SK-N-SH treated with all-trans-retinoic acid at 6 μM for 48 hours (cell line): ENCODE measurements at regions not wholly inside any gene's neighbourhood (a gene's known extent, or its start where the extent isn't known, plus 50 kb on each side); places are given as distances from the start of the nearest gene placed in this dataset.
"Not testable (repeated sequence)": the region's sequence is repeated elsewhere in the genome, so short reads cannot be mapped to it uniquely, and the experiment has no call there.

Experiments used
- ATAC-seq: fragments of 200-7000 bp; cut with Tn5 transposase; 3 replicates; pipeline ENCODE4 v1.9.1; 2020; ENCODE audit warnings: mild to moderate bottlenecking, moderate library complexity
- ARNTL ChIP-seq: fragments of 450-650 bp; formaldehyde crosslinking; IDR thresholded peaks from 2 replicates; pipeline ENCODE4 v1.5.0; 2020; ENCODE audit warnings: low read depth, mild to moderate bottlenecking, moderate library complexity, borderline replicate concordance
- BACH2 ChIP-seq: fragments of 250-450 bp; sonication (Bioruptor Pico); IDR thresholded peaks from 2 replicates; pipeline ENCODE4 v1.9.0; 2021; ENCODE audit warnings: mild to moderate bottlenecking, borderline replicate concordance
- CREB5 ChIP-seq: fragments of 250-450 bp; sonication (Bioruptor Pico); IDR thresholded peaks from 2 replicates; pipeline ENCODE4 v1.5.1; 2020; ENCODE audit warnings: low read depth, mild to moderate bottlenecking, moderate library complexity
- CSDC2 ChIP-seq: fragments of 250-450 bp; sonication (Bioruptor Pico); IDR thresholded peaks from 2 replicates; pipeline ENCODE4 v1.5.0; 2020; ENCODE audit warnings: mild to moderate bottlenecking, moderate library complexity
- CSRNP3 ChIP-seq: fragments of 250-450 bp; sonication (Bioruptor Pico); IDR thresholded peaks from 2 replicates; pipeline ENCODE4 v1.5.1; 2021; ENCODE audit warnings: mild to moderate bottlenecking, moderate library complexity
- GLIS3 ChIP-seq: fragments of 250-450 bp; sonication (Bioruptor Pico); IDR thresholded peaks from 2 replicates; pipeline ENCODE4 v1.5.0; 2020; ENCODE audit warnings: mild to moderate bottlenecking, moderate library complexity
- ISL1 ChIP-seq: fragments of 250-450 bp; sonication (Bioruptor Pico); IDR thresholded peaks from 2 replicates; pipeline ENCODE4 v2.1.2; 2022; ENCODE audit warnings: mild to moderate bottlenecking, moderate library complexity
- OSR1 ChIP-seq: fragments of 250-450 bp; sonication (Bioruptor Pico); IDR thresholded peaks from 2 replicates; pipeline ENCODE4 v1.8.0; 2022; ENCODE audit warnings: moderate library complexity, mild to moderate bottlenecking, inconsistent platforms
- PPARA ChIP-seq: fragments of 250-450 bp; sonication (Bioruptor Pico); IDR thresholded peaks from 2 replicates; pipeline ENCODE4 v1.5.0; 2020; ENCODE audit warnings: mild to moderate bottlenecking, borderline replicate concordance
- ZC3H10 ChIP-seq: fragments of 250-450 bp; sonication (Bioruptor Pico); IDR thresholded peaks from 2 replicates; pipeline ENCODE4 v1.5.1; 2021; ENCODE audit warnings: mild to moderate bottlenecking, moderate library complexity
- ZFP3 ChIP-seq: fragments of 250-450 bp; sonication (Bioruptor Pico); IDR thresholded peaks from 2 replicates; pipeline ENCODE4 v1.5.0; 2020; ENCODE audit warnings: mild to moderate bottlenecking, moderate library complexity
- ZFP30 ChIP-seq: fragments of 450-650 bp; formaldehyde crosslinking; IDR thresholded peaks from 2 replicates; pipeline ENCODE4 v1.5.0; 2022; ENCODE audit warnings: mild to moderate bottlenecking, moderate library complexity
- ZNF565 ChIP-seq: fragments of 450-650 bp; formaldehyde crosslinking; conservative IDR thresholded peaks from 2 replicates; pipeline ENCODE4 v1.5.0; 2020; ENCODE audit warnings: low read depth, mild to moderate bottlenecking, moderate library complexity
- TF ChIP-seq, protein P1 (sequence below): fragments of 250-450 bp; sonication (Bioruptor Pico); IDR thresholded peaks from 2 replicates; pipeline ENCODE4 v1.8.0; 2020; ENCODE audit warnings: mild to moderate bottlenecking, moderate library complexity, borderline replicate concordance
- TF ChIP-seq, protein P2 (sequence below): fragments of 250-450 bp; sonication (Bioruptor Pico); IDR thresholded peaks from 2 replicates; pipeline ENCODE4 v1.5.0; 2020; ENCODE audit warnings: mild to moderate bottlenecking, moderate library complexity
- TF ChIP-seq, protein P3 (sequence below): fragments of 250-450 bp; sonication (Bioruptor Pico); IDR thresholded peaks from 2 replicates; pipeline ENCODE4 v1.8.0; 2021; ENCODE audit warnings: low read depth, mild to moderate bottlenecking, moderate library complexity, borderline replicate concordance

GRCh38 chr3:166265153-166265552, 427.9 kb upstream of the BCHE start:
- no peak for TF ChIP-seq OSR1 (CRISPR knock-in tag)
- TF ChIP-seq, protein P1, sequence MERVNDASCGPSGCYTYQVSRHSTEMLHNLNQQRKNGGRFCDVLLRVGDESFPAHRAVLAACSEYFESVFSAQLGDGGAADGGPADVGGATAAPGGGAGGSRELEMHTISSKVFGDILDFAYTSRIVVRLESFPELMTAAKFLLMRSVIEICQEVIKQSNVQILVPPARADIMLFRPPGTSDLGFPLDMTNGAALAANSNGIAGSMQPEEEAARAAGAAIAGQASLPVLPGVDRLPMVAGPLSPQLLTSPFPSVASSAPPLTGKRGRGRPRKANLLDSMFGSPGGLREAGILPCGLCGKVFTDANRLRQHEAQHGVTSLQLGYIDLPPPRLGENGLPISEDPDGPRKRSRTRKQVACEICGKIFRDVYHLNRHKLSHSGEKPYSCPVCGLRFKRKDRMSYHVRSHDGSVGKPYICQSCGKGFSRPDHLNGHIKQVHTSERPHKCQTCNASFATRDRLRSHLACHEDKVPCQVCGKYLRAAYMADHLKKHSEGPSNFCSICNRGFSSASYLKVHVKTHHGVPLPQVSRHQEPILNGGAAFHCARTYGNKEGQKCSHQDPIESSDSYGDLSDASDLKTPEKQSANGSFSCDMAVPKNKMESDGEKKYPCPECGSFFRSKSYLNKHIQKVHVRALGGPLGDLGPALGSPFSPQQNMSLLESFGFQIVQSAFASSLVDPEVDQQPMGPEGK (CRISPR knock-in tag), result no peak
- TF ChIP-seq, all 23 proteins: peak for 0
- no peak for ATAC-seq

GRCh38 chr3:166263460-166263859, 426.2 kb upstream of the BCHE start:
- ATAC-seq, result peak; percentile 44; the same call in 1 of the 3 replicates

GRCh38 chr3:166258293-166258850, 421.1 kb upstream of the BCHE start:
- not testable (repeated sequence) for ATAC-seq

More at GRCh38 chr3:166263460-166263859, 426.2 kb upstream of the BCHE start:
- TF ChIP-seq CREB5 (CRISPR knock-in tag), result no peak
- TF ChIP-seq, protein P2, sequence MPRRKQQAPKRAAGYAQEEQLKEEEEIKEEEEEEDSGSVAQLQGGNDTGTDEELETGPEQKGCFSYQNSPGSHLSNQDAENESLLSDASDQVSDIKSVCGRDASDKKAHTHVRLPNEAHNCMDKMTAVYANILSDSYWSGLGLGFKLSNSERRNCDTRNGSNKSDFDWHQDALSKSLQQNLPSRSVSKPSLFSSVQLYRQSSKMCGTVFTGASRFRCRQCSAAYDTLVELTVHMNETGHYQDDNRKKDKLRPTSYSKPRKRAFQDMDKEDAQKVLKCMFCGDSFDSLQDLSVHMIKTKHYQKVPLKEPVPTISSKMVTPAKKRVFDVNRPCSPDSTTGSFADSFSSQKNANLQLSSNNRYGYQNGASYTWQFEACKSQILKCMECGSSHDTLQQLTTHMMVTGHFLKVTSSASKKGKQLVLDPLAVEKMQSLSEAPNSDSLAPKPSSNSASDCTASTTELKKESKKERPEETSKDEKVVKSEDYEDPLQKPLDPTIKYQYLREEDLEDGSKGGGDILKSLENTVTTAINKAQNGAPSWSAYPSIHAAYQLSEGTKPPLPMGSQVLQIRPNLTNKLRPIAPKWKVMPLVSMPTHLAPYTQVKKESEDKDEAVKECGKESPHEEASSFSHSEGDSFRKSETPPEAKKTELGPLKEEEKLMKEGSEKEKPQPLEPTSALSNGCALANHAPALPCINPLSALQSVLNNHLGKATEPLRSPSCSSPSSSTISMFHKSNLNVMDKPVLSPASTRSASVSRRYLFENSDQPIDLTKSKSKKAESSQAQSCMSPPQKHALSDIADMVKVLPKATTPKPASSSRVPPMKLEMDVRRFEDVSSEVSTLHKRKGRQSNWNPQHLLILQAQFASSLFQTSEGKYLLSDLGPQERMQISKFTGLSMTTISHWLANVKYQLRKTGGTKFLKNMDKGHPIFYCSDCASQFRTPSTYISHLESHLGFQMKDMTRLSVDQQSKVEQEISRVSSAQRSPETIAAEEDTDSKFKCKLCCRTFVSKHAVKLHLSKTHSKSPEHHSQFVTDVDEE, result no peak
- no peak for TF ChIP-seq OSR1 (CRISPR knock-in tag)
- no peak for TF ChIP-seq ZNF565
- no peak for TF ChIP-seq CSRNP3 (CRISPR knock-in tag)

GRCh38 chr3:166257715-166258114, 420.5 kb upstream of the BCHE start:
- TF ChIP-seq ZFP3 (CRISPR knock-in tag), result no peak
- TF ChIP-seq ARNTL, result no peak
- TF ChIP-seq ZC3H10 (CRISPR knock-in tag), result no peak
- TF ChIP-seq CSDC2 (CRISPR knock-in tag), result no peak
- TF ChIP-seq GLIS3 (CRISPR knock-in tag), result no peak
- TF ChIP-seq BACH2, result no peak
- no peak for TF ChIP-seq PPARA (CRISPR knock-in tag)
- TF ChIP-seq CREB5 (CRISPR knock-in tag), result no peak
- TF ChIP-seq ZFP30 (CRISPR knock-in tag), result no peak
- TF ChIP-seq CSRNP3 (CRISPR knock-in tag), result no peak
- no peak for TF ChIP-seq ISL1 (CRISPR knock-in tag)
- TF ChIP-seq, protein P3, sequence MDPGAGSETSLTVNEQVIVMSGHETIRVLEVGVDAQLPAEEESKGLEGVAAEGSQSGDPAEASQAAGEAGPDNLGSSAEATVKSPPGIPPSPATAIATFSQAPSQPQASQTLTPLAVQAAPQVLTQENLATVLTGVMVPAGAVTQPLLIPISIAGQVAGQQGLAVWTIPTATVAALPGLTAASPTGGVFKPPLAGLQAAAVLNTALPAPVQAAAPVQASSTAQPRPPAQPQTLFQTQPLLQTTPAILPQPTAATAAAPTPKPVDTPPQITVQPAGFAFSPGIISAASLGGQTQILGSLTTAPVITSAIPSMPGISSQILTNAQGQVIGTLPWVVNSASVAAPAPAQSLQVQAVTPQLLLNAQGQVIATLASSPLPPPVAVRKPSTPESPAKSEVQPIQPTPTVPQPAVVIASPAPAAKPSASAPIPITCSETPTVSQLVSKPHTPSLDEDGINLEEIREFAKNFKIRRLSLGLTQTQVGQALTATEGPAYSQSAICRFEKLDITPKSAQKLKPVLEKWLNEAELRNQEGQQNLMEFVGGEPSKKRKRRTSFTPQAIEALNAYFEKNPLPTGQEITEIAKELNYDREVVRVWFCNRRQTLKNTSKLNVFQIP (CRISPR knock-in tag), result no peak
- TF ChIP-seq ZNF565, result no peak
- ATAC-seq, result no peak
